MCF 10A (cell line): ENCODE measurements at regions not wholly inside any gene's neighbourhood (a gene's known extent, or its start where the extent isn't known, plus 50 kb on each side); places are given as distances from the start of the nearest gene placed in this dataset.

Experiments
- BruUV-seq: library from RNA; stranded (reverse); fragments of 400-500 nt; replicated peaks from 2 replicates; lab custom pipeline; 2021; lab: Mats Ljungman, UMichigan
- CTCF ChIA-PET: fragments of 300-600 bp; sonication (Branson Sonifier 250); formaldehyde crosslinking; extraction: SDS; loops from one replicate; lab custom pipeline; 2021; ENCODE audit warnings: antibody characterized with exemption, inconsistent platforms; lab: Yijun Ruan, JAX
- POLR2A ChIA-PET: fragments of 300-600, 350-650 bp; sonication (Branson Sonifier 250); formaldehyde crosslinking; extraction: SDS; loops from one replicate; lab custom pipeline; 2020; ENCODE audit warnings: antibody characterized with exemption, inconsistent platforms; lab: Yijun Ruan, JAX
- DNase-seq: peaks from one replicate; pipeline ENCODE4 v3.0.0-alpha.2; 2018; ENCODE audit not compliant: unreplicated experiment
- H3K27ac Mint-ChIP-seq: one replicate; pipeline ENCODE4 v1.8.0; 2022; ENCODE audit warnings: mild to moderate bottlenecking, low read depth, mixed read lengths; ENCODE audit not compliant: unreplicated experiment
- H3K27me3 Mint-ChIP-seq: one replicate; pipeline ENCODE4 v1.8.0; 2022; ENCODE audit warnings: mixed read lengths; ENCODE audit not compliant: insufficient read depth, unreplicated experiment
- H3K36me3 Mint-ChIP-seq: one replicate; pipeline ENCODE4 v1.8.0; 2022; ENCODE audit warnings: mild to moderate bottlenecking, moderate library complexity, mixed read lengths; ENCODE audit not compliant: insufficient read depth, unreplicated experiment
- H3K4me1 Mint-ChIP-seq: one replicate; pipeline ENCODE4 v1.8.0; 2022; ENCODE audit warnings: mixed read lengths; ENCODE audit not compliant: insufficient read depth, unreplicated experiment
- H3K4me3 Mint-ChIP-seq: one replicate; pipeline ENCODE4 v1.8.0; 2022; ENCODE audit warnings: mild to moderate bottlenecking, moderate library complexity, mixed read lengths; ENCODE audit not compliant: unreplicated experiment
- H3K9me3 Mint-ChIP-seq: one replicate; pipeline ENCODE4 v1.8.0; 2022; ENCODE audit warnings: mixed read lengths; ENCODE audit not compliant: unreplicated experiment
- CTCF ChIP-seq: fragments of 200-600 bp; IDR thresholded peaks from one replicate; pipeline ENCODE4 v1.8.0; 2022; ENCODE audit warnings: antibody characterized with exemption, mild to moderate bottlenecking; ENCODE audit not compliant: unreplicated experiment
- intact Hi-C: fragments of 100-400 bp; cut with micrococcal nuclease; formaldehyde crosslinking; loops from 2 replicates; pipeline ENCODE4 v1.14.1; 2022

- H3K9me3 Mint-ChIP-seq: no peaks in the 10 kb centered on the region
- CTCF ChIA-PET: interaction anchor here (0.8 kb wide), 1 partner anchor 41 kb away, joined by 4 read pairs; no protein-coding TSS in a partner anchor
- peaks cover 14% of the 10 kb centered on the region for H3K4me1 Mint-ChIP-seq
These were observed 141.3 kb downstream of the FCRL5 start for GRCh38 chr1:157411064-157411463.

GRCh38 chr1:157410457-157410856, 141.9 kb downstream of the FCRL5 start:
- H3K27ac Mint-ChIP-seq: no peak overlapping the region
- H3K27me3 Mint-ChIP-seq: no peaks in the 10 kb centered on the region
- CTCF ChIA-PET: interaction anchor here (0.7 to 0.8 kb wide), 2 partner anchors 17 to 41 kb away, joined by 3 to 4 read pairs; no protein-coding TSS in a partner anchor
- intact Hi-C loops: no loop called here
- no peaks in the 10 kb centered on the region for H3K9me3 Mint-ChIP-seq
- no peaks in the 10 kb centered on the region for H3K36me3 Mint-ChIP-seq
- peaks cover 8% of the 10 kb centered on the region for H3K4me1 Mint-ChIP-seq
- no TSS peak for BruUV-seq
- POLR2A ChIA-PET: no interaction called here
- no peak for DNase-seq
- H3K4me3 Mint-ChIP-seq: no peak overlapping the region
- no peak for TF ChIP-seq CTCF

More at GRCh38 chr1:157411064-157411463, 141.3 kb downstream of the FCRL5 start:
- POLR2A ChIA-PET: no interaction called here
- Mint-ChIP-seq H3K36me3 (no peaks in the 10 kb centered on the region), H3K27me3 (no peaks in the 10 kb centered on the region), H3K4me3 (no peak overlapping the region), H3K27ac (no peak overlapping the region)
- no peak for TF ChIP-seq CTCF
- intact Hi-C loops: no loop called here
- BruUV-seq: no TSS peak
- DNase-seq: no peak

GRCh38 chr1:157409927-157410326, 142.4 kb downstream of the FCRL5 start:
- Mint-ChIP-seq H3K27me3 (no peaks in the 10 kb centered on the region), H3K9me3 (no peaks in the 10 kb centered on the region), H3K36me3 (no peaks in the 10 kb centered on the region), H3K4me3 (no peak overlapping the region), H3K27ac (no peak overlapping the region), H3K4me1 (peaks cover 3% of the 10 kb centered on the region)
- TF ChIP-seq CTCF: no peak
- ChIA-PET CTCF (interaction anchor here (0.7 kb wide), 1 partner anchor 18 kb away, joined by 3 read pairs; no protein-coding TSS in a partner anchor), POLR2A (no interaction called here)
- no peak for DNase-seq
- no TSS peak for BruUV-seq
- intact Hi-C loops: no loop called here

GRCh38 chr1:157407917-157408525, 144.3 kb downstream of the FCRL5 start:
- Mint-ChIP-seq H3K4me1 (peaks cover 4% of the 10 kb centered on the region), H3K4me3 (no peak overlapping the region), H3K27ac (no peak overlapping the region), H3K27me3 (no peaks in the 10 kb centered on the region), H3K9me3 (no peaks in the 10 kb centered on the region), H3K36me3 (no peaks in the 10 kb centered on the region)
- BruUV-seq: no TSS peak
- TF ChIP-seq CTCF: no peak
- DNase-seq: no peak
- intact Hi-C loops: no loop called here
- ChIA-PET CTCF (interaction anchor here (0.6 to 1.0 kb wide), 6 partner anchors 24 to 498 kb away, joined by 3 to 4 read pairs (median 3); no protein-coding TSS in a partner anchor), POLR2A (no interaction called here)
